ENCODE measurements at regions not wholly inside any gene's neighbourhood (a gene's known extent, or its start where the extent isn't known, plus 50 kb on each side); places are given as distances from the start of the nearest gene placed in this dataset.

DNA sequence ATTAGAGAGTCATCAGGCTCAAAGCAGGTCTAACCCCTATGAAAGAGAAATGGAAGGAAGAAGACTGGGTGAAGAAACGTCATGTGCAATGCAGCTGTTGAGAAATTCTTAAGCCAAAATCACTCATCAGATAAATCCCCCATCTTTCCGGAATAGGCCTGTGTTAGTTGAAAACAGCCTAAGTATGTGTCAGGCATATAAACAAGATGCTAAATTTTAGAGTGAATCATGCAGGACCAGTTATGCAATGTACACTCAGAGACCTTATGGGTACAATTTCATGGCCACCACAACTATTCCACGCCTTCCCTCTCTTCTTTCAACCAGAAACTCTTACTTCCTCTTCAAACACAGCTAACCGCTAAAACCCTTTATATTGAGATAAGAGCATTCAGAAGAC, 717.7 kb upstream of the ATXN8OS start:
- Histone ChIP-seq H3K9me3 (replicated peaks; ENCODE audit: control insufficient read depth, insufficient read depth, low read length) (no peaks in the 10 kb centered on the region), H3K4me2 (ENCODE audit: control insufficient read depth, insufficient read depth) (no peak overlapping the region), H4K20me1 (ENCODE audit: control insufficient read depth, insufficient read depth) (no peaks in the 10 kb centered on the region), H3K27ac (ENCODE audit: control insufficient read depth, insufficient read depth) (no peak overlapping the region), H3K4me1 (ENCODE audit: control insufficient read depth, insufficient read depth, low read length) (no peaks in the 10 kb centered on the region), H3K79me2 (ENCODE audit: control insufficient read depth, insufficient read depth, low read length) (no peaks in the 10 kb centered on the region), H3K9ac (ENCODE audit: control insufficient read depth, insufficient read depth, low read length) (no peak overlapping the region), H2AFZ (ENCODE audit: control insufficient read depth, low read depth, low read length) (no peak overlapping the region), H3K4me3 (no peak overlapping the region), H3K36me3 (ENCODE audit: control insufficient read depth in 2 of 2, insufficient read depth in 2 of 2, low read length in 1 of 2) (no peaks in the 10 kb centered on the region), H3K27me3 (replicated peaks in 1 of 2; ENCODE audit: control insufficient read depth in 2 of 2, insufficient read depth in 2 of 2, low read length in 1 of 2) (no peaks in the 10 kb centered on the region)
- ChIA-PET RAD21 (ENCODE audit: unreplicated experiment) (no interaction called here), CTCF (no interaction called here), POLR2A (no interaction called here), SMC1A (ENCODE audit: uncharacterized antibody, unreplicated experiment) (no interaction called here)
- intact Hi-C loops (cut with micrococcal nuclease; ENCODE audit: unreplicated experiment) (no loop called here), in situ Hi-C loops (cut with MboI) (no loop called here)
- TF ChIP-seq, protein P1, sequence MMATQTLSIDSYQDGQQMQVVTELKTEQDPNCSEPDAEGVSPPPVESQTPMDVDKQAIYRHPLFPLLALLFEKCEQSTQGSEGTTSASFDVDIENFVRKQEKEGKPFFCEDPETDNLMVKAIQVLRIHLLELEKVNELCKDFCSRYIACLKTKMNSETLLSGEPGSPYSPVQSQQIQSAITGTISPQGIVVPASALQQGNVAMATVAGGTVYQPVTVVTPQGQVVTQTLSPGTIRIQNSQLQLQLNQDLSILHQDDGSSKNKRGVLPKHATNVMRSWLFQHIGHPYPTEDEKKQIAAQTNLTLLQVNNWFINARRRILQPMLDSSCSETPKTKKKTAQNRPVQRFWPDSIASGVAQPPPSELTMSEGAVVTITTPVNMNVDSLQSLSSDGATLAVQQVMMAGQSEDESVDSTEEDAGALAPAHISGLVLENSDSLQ (IDR thresholded peaks at IDR 0.05): no peak
- TF ChIP-seq SREBF1 (IDR thresholded peaks at IDR 0.05; ENCODE audit: low read length): no peak
- no peak for TF ChIP-seq SIX5 (IDR thresholded peaks at IDR 0.05; ENCODE audit: low read depth, low read length, severe bottlenecking)
- TF ChIP-seq NFIC (IDR thresholded peaks at IDR 0.05; ENCODE audit: low read depth, low read length): no peak
- TF ChIP-seq ZBED1 (IDR thresholded peaks at IDR 0.05; ENCODE audit: borderline replicate concordance): no peak
- TF ChIP-seq GATAD2B (conservative IDR thresholded peaks at IDR 0.05; ENCODE audit: low read depth): no peak
- TF ChIP-seq SMARCA5 (IDR thresholded peaks at IDR 0.05): no peak
- TF ChIP-seq, protein P2, sequence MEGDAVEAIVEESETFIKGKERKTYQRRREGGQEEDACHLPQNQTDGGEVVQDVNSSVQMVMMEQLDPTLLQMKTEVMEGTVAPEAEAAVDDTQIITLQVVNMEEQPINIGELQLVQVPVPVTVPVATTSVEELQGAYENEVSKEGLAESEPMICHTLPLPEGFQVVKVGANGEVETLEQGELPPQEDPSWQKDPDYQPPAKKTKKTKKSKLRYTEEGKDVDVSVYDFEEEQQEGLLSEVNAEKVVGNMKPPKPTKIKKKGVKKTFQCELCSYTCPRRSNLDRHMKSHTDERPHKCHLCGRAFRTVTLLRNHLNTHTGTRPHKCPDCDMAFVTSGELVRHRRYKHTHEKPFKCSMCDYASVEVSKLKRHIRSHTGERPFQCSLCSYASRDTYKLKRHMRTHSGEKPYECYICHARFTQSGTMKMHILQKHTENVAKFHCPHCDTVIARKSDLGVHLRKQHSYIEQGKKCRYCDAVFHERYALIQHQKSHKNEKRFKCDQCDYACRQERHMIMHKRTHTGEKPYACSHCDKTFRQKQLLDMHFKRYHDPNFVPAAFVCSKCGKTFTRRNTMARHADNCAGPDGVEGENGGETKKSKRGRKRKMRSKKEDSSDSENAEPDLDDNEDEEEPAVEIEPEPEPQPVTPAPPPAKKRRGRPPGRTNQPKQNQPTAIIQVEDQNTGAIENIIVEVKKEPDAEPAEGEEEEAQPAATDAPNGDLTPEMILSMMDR (IDR thresholded peaks at IDR 0.05 in 2 of 3, conservative IDR thresholded peaks at IDR 0.05 in 1 of 3; ENCODE audit: control insufficient read depth in 2 of 3, extremely low read depth in 1 of 3, insufficient read depth in 1 of 3, low read depth in 3 of 3, low read length in 3 of 3): no peak
- TF ChIP-seq MXI1 (IDR thresholded peaks at IDR 0.05; ENCODE audit: low read depth, low read length): no peak
- TF ChIP-seq, protein P3, sequence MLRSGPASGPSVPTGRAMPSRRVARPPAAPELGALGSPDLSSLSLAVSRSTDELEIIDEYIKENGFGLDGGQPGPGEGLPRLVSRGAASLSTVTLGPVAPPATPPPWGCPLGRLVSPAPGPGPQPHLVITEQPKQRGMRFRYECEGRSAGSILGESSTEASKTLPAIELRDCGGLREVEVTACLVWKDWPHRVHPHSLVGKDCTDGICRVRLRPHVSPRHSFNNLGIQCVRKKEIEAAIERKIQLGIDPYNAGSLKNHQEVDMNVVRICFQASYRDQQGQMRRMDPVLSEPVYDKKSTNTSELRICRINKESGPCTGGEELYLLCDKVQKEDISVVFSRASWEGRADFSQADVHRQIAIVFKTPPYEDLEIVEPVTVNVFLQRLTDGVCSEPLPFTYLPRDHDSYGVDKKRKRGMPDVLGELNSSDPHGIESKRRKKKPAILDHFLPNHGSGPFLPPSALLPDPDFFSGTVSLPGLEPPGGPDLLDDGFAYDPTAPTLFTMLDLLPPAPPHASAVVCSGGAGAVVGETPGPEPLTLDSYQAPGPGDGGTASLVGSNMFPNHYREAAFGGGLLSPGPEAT (IDR thresholded peaks at IDR 0.05; ENCODE audit: low read depth): no peak
- TF ChIP-seq, protein P4, sequence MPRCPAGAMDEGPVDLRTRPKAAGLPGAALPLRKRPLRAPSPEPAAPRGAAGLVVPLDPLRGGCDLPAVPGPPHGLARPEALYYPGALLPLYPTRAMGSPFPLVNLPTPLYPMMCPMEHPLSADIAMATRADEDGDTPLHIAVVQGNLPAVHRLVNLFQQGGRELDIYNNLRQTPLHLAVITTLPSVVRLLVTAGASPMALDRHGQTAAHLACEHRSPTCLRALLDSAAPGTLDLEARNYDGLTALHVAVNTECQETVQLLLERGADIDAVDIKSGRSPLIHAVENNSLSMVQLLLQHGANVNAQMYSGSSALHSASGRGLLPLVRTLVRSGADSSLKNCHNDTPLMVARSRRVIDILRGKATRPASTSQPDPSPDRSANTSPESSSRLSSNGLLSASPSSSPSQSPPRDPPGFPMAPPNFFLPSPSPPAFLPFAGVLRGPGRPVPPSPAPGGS (IDR thresholded peaks at IDR 0.05; ENCODE audit: borderline replicate concordance, insufficient read depth, low read depth, low read length, poor library complexity, severe bottlenecking): no peak
- 24% methylated on average over 4 of the region's 4 CpGs for WGBS (ENCODE audit: insufficient coverage, insufficient replicate concordance, low lambda C conversion rate, missing lambda C conversion rate)
- FAIRE-seq (no peak), ATAC-seq (0 out of 3 replicates have a peak, but pooled peaks have one; percentile 27), DNase-seq (ENCODE audit: low read depth, low spot score) (no peak)
- BruUV-seq (replicated peaks): no TSS peak
